LNCAP (cell line): ENCODE measurements at regions not wholly inside any gene's neighbourhood (a gene's known extent, or its start where the extent isn't known, plus 50 kb on each side); places are given as distances from the start of the nearest gene placed in this dataset.

Source experiments
- TF ChIP-seq, protein P1 (sequence below): fragments of 450-650 bp; IDR thresholded peaks from 2 replicates; pipeline ENCODE4 v1.5.1; 2017; ENCODE audit warnings: mild to moderate bottlenecking

DNA sequence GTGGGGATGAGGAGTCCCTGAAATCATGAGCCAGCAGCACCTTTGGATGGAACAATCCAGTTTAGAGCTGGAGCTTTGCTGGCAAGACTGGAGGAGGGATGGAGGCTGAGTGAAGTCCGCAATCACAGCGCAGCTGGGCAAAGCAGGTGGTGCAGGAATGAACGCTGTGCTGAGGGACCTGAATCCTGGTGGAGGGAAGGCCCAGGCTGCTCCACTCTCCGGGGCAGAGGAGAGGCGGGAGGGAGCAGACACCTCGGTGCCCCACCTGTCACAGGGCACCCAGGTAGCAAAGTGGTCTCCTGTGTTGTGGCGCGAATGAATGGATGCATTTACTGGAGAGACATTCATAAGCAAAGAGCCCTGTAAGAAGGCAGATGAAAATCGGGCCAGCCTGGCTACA lies 124.8 kb upstream of the ANO1 start:
- TF ChIP-seq, protein P1, sequence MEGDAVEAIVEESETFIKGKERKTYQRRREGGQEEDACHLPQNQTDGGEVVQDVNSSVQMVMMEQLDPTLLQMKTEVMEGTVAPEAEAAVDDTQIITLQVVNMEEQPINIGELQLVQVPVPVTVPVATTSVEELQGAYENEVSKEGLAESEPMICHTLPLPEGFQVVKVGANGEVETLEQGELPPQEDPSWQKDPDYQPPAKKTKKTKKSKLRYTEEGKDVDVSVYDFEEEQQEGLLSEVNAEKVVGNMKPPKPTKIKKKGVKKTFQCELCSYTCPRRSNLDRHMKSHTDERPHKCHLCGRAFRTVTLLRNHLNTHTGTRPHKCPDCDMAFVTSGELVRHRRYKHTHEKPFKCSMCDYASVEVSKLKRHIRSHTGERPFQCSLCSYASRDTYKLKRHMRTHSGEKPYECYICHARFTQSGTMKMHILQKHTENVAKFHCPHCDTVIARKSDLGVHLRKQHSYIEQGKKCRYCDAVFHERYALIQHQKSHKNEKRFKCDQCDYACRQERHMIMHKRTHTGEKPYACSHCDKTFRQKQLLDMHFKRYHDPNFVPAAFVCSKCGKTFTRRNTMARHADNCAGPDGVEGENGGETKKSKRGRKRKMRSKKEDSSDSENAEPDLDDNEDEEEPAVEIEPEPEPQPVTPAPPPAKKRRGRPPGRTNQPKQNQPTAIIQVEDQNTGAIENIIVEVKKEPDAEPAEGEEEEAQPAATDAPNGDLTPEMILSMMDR = no peak

DNA sequence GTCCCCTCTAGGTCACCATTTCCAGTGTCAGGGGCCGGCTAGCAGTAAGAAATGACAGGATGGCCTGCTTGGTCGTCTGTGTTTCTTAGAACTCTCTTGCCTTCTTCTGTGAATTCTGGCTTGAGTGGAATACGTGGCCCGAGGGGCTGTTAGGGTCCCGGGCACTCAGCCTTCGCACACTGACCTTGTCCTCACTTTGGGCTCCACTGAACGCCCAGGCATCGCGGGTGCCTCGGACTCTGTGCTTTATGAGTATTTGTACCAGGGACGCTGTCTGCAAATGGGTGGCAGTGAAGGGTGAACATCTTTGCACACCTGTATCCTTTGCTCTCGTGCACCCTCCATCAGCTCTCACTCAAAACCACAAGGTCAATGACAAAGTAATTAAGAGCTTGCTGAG lies 123.4 kb upstream of the ANO1 start:
- TF ChIP-seq, protein P1 = no peak

DNA sequence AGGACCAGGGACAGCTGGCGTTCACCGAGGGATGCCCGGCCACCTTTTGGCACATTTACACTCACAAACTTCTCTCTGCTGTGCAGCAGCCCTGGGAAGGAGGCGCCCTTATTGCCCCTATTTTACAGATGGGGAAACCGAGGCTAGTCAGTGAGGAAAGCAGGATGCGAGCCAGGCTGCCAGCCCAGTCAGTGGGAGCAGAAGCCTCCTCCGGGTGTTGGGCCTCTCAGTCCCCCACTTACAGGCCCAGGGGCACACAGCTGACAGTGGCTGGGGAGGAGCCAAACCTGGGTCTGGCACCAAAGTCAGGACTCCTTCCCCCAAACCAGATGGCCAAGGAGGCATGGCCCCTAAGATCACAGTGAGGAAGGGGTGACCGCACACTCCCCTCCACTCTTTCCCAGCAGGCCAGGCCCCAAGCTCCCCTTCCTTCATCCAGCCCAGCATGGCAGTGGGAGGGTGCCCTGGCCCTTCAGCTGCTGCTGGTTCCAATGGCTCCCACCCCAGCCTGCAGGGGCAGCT lies 121.4 kb upstream of the ANO1 start:
- TF ChIP-seq, protein P1 = no peak

DNA sequence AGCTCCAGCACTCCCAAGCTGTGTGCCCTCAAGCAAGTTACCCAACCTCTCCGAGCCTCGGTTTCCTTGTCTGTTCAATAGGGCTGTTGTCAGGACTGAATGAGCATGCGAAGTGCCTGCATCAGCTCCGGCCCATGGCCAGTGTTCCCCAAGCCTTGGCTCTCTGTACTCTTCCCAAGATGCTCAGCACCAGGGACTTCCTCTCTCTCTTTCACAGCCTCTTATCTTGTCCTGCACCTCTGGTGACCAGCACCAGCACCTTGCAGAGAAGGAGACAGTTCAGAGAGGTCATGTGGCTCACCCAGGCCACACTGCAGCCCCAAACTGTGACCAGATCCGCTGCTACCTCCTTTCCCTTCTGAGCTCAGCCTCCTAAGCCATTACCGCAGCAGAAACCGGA lies 120.3 kb upstream of the ANO1 start:
- TF ChIP-seq, protein P1 = no peak

DNA sequence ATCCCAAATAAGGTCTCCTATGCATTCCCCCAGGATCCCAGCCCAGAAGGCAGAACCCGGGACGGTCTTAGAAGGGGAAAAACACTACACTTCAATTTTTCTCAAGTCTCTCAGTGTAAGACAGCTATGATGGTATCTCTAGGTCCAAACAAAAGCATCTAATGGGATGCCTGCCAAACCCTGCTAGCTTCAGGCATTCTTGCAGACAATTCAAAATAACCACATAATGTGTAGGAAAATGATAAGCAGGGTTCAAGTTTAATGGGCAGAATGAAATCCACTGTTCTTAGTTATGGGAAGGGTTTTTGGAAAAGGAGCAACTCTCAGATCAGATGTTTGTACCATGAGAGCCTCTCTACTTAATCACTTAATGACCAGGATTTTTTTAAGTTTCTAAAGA lies 119.8 kb upstream of the ANO1 start:
- TF ChIP-seq, protein P1 = no peak

DNA sequence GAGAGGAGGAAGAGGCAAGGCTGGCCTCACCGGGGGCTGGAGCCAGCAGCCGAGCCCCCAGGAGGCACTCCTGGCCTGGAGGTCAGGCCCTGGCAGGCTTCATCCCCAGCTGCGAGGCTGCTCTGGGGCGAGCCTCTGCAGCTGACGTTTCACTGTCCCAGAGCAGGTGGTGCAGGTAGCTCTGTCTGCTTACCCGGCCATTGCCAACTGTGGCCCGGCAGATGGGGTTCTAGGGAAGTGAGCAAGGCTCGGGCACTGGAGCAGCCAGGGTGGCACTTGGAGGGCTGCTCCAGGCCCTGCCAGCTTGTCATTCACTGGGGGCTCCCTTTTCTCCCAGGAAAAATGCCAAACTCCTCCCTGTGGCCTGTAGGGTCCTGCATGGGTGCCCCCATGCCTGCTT lies 118.7 kb upstream of the ANO1 start:
- TF ChIP-seq, protein P1 = no peak

DNA sequence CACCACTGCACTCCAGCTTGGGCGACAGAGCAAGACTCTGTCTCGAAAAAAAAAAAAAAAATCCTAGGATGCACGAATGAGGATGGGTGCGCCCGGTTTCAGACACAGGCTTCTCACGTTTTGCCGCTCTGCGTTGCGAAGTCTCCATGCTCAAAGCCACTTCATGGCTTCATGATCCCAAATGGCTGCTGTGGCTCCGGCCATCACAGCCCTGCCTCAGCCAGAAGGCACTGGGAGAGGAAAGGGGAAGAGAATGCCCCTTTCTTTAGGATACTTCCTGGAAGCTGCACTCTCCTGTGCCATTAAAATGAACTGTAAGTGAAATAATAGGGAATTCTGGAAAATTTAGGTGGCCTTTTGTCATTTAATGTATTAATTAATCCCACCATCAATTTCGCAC lies 116.4 kb upstream of the ANO1 start:
- TF ChIP-seq, protein P1 = no peak

DNA sequence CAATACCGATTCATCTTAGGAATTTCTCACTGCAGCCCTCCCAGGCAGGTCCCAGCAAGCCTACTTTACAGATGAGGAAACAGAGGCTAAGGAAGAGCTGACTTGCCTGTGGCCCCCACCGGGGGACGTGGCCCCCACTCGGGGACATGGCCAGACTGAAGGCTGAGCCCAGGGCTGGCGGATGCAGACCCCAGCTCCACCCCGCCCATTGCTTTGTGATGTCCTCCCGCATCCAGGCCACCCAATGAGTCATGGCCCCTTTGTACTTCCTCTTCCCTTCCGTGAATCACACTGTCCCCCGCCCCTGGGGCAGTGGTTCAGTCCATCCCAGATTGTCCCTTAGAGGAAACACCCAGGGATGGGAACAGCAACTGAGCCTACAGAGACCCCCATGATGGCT lies 116.0 kb upstream of the ANO1 start:
- TF ChIP-seq, protein P1 = no peak
